Smooth muscle cell of the brain vasculature (primary cell): ENCODE measurements at regions not wholly inside any gene's neighbourhood (a gene's known extent, or its start where the extent isn't known, plus 50 kb on each side); places are given as distances from the start of the nearest gene placed in this dataset.

Experiments
- DNase-seq: peaks from one replicate; pipeline ENCODE4 v3.0.0-alpha.2; 2012; ENCODE audit warnings: low read depth, low spot score

DNA sequence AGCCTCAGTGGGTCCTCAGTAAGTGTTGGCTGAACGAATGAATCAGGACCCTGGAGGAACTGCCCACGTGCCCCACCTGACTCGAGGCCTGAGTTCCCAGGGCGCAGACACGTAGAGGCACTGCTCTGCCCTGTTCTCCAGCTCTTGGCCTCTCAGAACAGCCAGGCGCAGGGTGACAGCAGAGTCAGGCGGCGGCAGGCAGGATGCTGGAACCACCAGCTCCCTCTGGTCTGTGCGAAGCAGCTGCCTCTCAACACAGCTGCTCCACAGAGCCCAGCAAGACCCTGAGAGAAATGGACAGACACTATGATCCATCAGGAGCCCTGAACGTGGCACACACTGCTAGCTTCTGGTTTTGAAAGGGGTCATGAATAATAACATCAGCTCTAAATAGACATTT is 53.1 kb upstream of the BCO1 start:
- DNase-seq: no peak

- peak; percentile 82 for DNase-seq
These were observed 57.3 kb upstream of the BCO1 start for GRCh38 chr16:81181013-81181720.

DNA sequence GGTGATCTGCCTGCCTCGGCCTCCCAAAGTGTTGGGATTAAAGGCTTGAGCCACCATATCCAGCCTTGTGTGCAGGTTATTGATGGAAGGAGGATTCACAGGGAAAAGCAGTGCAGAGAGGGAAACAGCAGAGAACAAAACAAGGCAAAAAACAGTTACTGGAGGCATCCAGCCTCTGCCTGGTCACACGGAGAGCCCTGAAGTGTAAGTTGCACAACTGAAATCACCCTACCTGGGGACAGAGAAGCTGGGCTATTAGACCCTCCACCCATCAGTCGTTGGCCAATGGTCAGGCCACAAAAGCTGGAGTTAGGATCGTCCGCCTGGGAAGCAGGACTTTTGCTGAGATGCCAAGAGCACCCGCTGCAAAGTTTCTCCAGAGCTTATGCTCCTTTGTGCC is 57.9 kb upstream of the BCO1 start:
- no peak for DNase-seq

DNA sequence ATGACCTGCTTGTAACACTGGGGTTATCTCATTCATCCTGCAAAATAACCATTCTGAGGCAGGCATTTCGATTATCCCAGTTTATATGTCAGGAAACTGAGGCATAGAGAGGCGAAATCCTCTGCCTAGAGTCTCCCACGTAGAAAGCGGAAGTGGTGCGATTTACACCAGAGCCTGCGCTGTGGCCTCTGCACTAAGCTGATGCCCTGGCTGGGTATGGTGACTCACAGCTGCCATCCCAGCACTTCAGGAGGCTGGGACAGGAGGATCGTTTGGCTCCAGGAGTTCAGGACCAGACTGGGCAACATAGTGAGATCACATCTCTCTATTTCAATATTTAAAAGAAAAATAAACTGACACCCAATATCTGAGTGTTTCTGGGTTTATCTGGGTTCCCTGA is 59.3 kb upstream of the BCO1 start:
- no peak for DNase-seq

DNA sequence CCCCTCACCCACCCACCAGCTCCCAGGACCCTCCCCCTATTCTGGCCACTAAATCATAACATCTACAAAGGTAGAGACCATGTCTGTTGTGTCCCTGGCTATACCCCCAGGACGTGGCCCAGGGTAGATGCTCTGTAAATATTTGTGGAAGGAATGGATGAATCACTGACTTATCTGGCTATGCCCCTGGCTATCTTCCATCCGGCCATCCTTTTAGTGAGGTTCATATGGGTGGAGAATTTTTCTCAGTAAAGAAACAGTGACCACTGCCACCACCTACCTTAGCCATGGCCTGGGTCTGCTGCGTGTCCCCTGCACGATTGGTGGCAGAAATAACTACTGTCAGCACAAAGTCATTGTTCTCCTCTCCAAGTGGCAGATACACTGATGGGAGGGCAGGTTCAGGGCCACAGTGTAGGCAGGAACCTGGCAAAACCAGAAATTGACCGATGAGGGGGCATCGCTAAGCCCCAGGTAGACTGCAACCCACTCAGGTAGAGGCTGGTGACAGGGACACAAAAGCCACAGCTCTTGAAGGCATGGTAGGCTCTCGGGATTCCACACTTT is 63.1 kb upstream of the BCO1 start:
- no peak for DNase-seq

DNA sequence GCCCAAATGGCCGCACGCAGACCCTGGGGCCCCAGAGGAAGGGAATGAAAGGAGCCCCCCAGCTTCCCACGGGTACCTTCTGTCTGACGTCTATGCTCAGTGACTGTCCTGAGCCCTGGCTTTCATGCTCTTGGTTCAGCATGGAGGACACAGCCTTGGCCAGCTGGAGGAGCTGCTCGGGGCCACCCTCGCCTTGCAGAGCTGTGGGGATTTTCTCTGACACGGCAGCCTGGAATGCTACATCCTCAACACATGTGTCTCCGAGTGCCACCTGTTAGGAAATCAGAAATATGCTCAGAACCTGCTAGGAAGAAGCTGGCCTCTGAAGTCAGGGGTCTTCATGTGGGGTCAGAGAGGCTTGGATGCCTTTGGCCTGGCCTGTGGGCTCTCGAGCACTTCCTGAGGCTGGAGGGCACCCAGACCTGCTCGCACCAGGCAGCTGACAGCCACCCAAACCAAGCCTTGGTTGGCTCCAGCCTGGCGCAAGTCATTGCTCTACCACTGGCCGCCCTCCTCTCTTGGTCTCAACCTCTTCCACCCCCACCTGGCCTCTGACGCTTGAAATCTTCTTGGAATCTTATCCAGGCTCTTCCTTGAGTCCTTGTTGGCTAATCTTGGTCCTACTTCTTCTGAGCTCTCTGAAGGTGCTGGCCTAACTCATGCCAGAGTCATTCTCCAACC is 63.7 kb upstream of the BCO1 start:
- DNase-seq: no peak

GRCh38 chr16:81172769-81173658 is 65.5 kb upstream of the BCO1 start:
- DNase-seq: no peak

GRCh38 chr16:81170824-81171223 is 67.7 kb upstream of the BCO1 start:
- DNase-seq: no peak

DNA sequence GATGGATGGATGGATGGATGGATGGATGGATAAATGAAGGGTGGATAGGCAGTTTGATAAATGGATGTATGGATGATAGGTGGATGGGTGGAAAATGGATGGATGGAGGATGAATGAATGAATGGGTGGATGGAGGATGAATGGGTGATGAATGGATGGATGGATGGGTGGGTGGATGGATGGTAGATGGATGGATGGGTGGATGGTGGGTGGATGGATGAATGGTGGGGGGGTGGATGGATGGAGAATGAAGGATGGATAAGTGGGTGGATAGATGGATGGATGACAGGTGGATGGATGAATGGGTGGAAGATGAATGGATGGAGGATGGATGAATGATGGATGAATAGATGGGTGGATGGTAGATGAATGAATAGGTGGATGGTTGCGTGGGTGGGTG is 70.1 kb upstream of the BCO1 start:
- DNase-seq: no peak

GRCh38 chr16:81167851-81168250 is 70.6 kb upstream of the BCO1 start:
- DNase-seq: no peak

GRCh38 chr16:81166417-81167300 is 70.5 kb upstream of the GCSH start:
- no peak for DNase-seq

- no peak for DNase-seq
These were observed 69.4 kb upstream of the GCSH start for GRCh38 chr16:81165411-81166097.

DNA sequence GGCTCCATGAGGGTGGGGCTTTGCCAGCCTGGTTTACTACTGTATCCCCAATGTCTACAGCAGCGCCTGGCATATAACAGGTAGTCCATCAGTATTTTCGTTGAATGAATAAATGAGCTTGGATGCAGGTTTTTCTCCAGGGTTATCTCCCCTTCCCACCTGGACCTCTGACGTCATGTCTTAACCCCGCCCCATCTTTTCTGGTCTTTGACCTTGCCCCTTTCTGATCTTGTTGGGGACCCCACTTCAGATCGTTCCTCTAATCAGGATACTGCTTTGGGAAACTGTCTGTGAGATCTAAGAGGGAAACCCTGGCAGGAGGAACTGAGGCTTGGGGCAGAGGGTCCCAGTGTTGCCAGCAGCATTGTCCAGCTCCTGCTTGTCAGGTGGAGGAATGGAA is 68.8 kb upstream of the GCSH start:
- no peak for DNase-seq

GRCh38 chr16:81164481-81164880 is 68.3 kb upstream of the GCSH start:
- no peak for DNase-seq

DNA sequence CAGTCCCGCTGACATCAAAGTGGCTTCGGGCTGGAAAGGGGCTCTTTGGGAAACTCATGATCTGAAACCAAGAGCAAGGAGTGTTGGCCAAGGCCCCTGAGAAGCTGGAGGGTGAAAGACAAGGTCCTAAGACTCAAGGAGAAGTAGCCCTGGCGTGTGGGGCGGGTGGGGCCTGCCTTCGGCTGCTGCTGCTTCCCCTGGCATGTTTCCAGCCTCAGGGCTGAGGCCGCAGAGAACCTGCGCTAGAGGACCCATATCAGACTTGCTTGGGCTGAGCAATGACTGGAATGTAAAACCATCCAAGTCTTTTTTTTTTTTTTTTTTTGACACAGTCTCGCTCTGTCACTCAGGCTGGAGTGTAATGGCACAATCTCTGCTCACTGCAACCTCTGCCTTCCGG is 67.5 kb upstream of the GCSH start:
- no peak for DNase-seq

- DNase-seq: no peak
These were observed 62.8 kb upstream of the GCSH start for GRCh38 chr16:81158964-81159363.

- DNase-seq: no peak
These were observed 59.6 kb upstream of the GCSH start for GRCh38 chr16:81155769-81156168.

- DNase-seq: no peak
These were observed 55.6 kb upstream of the GCSH start for GRCh38 chr16:81151648-81152310.

- DNase-seq: no peak
These were observed 53.4 kb upstream of the GCSH start for GRCh38 chr16:81149614-81150013.

DNA sequence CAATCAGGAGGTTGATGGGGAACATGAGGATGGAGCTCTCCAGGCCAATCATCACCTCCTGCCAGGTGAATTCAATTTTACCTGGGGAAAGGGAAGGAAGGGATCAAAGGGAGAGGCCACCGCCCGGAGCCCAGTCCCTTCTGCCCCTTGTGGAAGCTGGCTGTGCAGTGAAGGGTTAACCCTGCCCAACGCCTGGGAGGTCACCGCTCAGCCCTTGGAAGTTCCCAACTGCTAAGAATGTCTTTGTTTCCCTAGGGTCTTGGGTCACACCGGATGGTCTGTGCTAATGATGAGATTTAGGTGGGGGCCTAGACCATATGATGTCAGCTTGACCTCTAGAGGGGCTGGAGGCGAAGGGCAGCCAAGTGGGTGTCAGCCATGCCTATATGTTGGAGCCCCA is 52.1 kb upstream of the GCSH start:
- no peak for DNase-seq
